ENCODE measurements at regions not wholly inside any gene's neighbourhood (a gene's known extent, or its start where the extent isn't known, plus 50 kb on each side); places are given as distances from the start of the nearest gene placed in this dataset.

DNA sequence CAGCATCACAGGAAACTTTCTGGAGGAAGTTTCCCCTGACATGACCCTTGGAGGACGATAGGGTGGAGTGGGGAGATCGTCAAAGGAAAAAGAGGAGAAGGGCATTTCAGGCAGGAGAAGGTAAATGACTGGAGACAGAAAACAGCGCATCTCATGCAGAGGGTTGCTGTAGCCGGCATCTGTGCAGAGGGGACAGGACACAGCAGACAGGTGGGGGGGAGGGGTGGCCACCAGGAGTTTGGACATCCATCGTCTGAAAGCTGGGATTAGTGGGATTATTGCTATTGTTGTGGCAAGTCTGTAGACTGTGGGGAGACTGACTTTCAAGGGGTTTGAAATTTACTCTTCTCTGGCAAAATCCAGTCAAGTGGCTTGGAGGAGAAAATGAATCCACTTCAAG, 463.9 kb downstream of the OMA1 start:
- H3K27ac Mint-ChIP-seq = no peak overlapping the region

GRCh38 chr1:58076258-58076657, 470.3 kb downstream of the OMA1 start:
- H3K4me3 ChIP-seq (replicated peaks in 1 of 3; ENCODE audit: low read depth in 2 of 3, low read length in 3 of 3) = no peak overlapping the region
- TF ChIP-seq CTCF (IDR thresholded peaks at IDR 0.05) = no peak
- no peaks in the 10 kb centered on the region for H4K20me1 ChIP-seq (ENCODE audit: insufficient read depth, low read length)
- H3K9ac ChIP-seq (ENCODE audit: insufficient read depth, low read length, poor library complexity, severe bottlenecking) = no peak overlapping the region
- H2AFZ ChIP-seq (ENCODE audit: insufficient read depth, low read depth, low read length, poor library complexity, severe bottlenecking) = no peak overlapping the region
- H3K27me3 ChIP-seq (ENCODE audit: control insufficient read depth in 2 of 2, insufficient read depth in 2 of 2, low read length in 2 of 2) = no peaks in the 10 kb centered on the region
- H3K79me2 ChIP-seq (ENCODE audit: insufficient read depth, low read length) = no peaks in the 10 kb centered on the region
- intact Hi-C loops (cut with micrococcal nuclease) = no loop called here
- no peak overlapping the region for H3K4me2 ChIP-seq (replicated peaks; ENCODE audit: extremely low read depth, low read length, poor library complexity, severe bottlenecking)
- no peaks in the 10 kb centered on the region for H3K4me1 ChIP-seq (ENCODE audit: control insufficient read depth in 1 of 2, insufficient read depth in 2 of 2, low read length in 2 of 2)
- Mint-ChIP-seq H3K9me3 (peaks cover 0 to 4% (median 0%) of the 10 kb centered on the region in 7 donors), H3K4me1 (no peaks in the 10 kb centered on the region), H3K27me3 (ENCODE audit: low read depth in 3 of 3) (peaks cover 0 to 1% (median 0%) of the 10 kb centered on the region in 3 donors), H3K4me3 (no peak overlapping the region), H3K36me3 (no peaks in the 10 kb centered on the region), H3K27ac (no peak overlapping the region)
- H3K36me3 ChIP-seq (replicated peaks in 1 of 2; ENCODE audit: control insufficient read depth in 1 of 2, insufficient read depth in 2 of 2, low read length in 2 of 2) = no peaks in the 10 kb centered on the region
- no peak overlapping the region for H3K27ac ChIP-seq (ENCODE audit: low read depth in 1 of 2, low read length in 2 of 2)
- DNase-seq = no peak
- 88% methylated on average over 1 of the region's 2 CpGs for WGBS (ENCODE audit: insufficient coverage)
- no peaks in the 10 kb centered on the region for H3K9me3 ChIP-seq (replicated peaks in 1 of 2; ENCODE audit: control insufficient read depth in 1 of 2, insufficient read depth in 1 of 2, low read length in 2 of 2)

More for the DNA sequence above, 463.9 kb downstream of the OMA1 start:
- Histone ChIP-seq H3K27ac (ENCODE audit: low read depth in 1 of 2, low read length in 2 of 2) (no peak overlapping the region), H3K9ac (ENCODE audit: insufficient read depth, low read length, poor library complexity, severe bottlenecking) (no peak overlapping the region), H3K4me1 (ENCODE audit: control insufficient read depth in 1 of 2, insufficient read depth in 2 of 2, low read length in 2 of 2) (no peaks in the 10 kb centered on the region), H3K4me2 (replicated peaks; ENCODE audit: extremely low read depth, low read length, poor library complexity, severe bottlenecking) (no peak overlapping the region), H3K79me2 (ENCODE audit: insufficient read depth, low read length) (no peaks in the 10 kb centered on the region), H4K20me1 (ENCODE audit: insufficient read depth, low read length) (no peaks in the 10 kb centered on the region), H3K27me3 (ENCODE audit: control insufficient read depth in 2 of 2, insufficient read depth in 2 of 2, low read length in 2 of 2) (no peaks in the 10 kb centered on the region), H3K4me3 (replicated peaks in 1 of 3; ENCODE audit: low read depth in 2 of 3, low read length in 3 of 3) (no peak overlapping the region), H3K36me3 (replicated peaks in 1 of 2; ENCODE audit: control insufficient read depth in 1 of 2, insufficient read depth in 2 of 2, low read length in 2 of 2) (no peaks in the 10 kb centered on the region), H3K9me3 (replicated peaks in 1 of 2; ENCODE audit: control insufficient read depth in 1 of 2, insufficient read depth in 1 of 2, low read length in 2 of 2) (no peaks in the 10 kb centered on the region), H2AFZ (ENCODE audit: insufficient read depth, low read depth, low read length, poor library complexity, severe bottlenecking) (no peak overlapping the region)
- WGBS (ENCODE audit: insufficient coverage) = 92% methylated on average over 5 of the region's 5 CpGs
- intact Hi-C loops (cut with micrococcal nuclease) = no loop called here
- no peaks in the 10 kb centered on the region for H3K4me1 Mint-ChIP-seq
- H3K4me3 Mint-ChIP-seq = no peak overlapping the region
- no peaks in the 10 kb centered on the region for H3K36me3 Mint-ChIP-seq
- H3K27me3 Mint-ChIP-seq (ENCODE audit: low read depth in 3 of 3) = peaks cover 0 to 5% (median 3%) of the 10 kb centered on the region in 3 donors
- no peak for TF ChIP-seq CTCF (IDR thresholded peaks at IDR 0.05)
- no peak for DNase-seq
- H3K9me3 Mint-ChIP-seq = peaks cover 0 to 2% (median 0%) of the 10 kb centered on the region in 7 donors
